H9 (cell line): ENCODE measurements at regions not wholly inside any gene's neighbourhood (a gene's known extent, or its start where the extent isn't known, plus 50 kb on each side); places are given as distances from the start of the nearest gene placed in this dataset.

Experiments used
- DNase-seq: peaks from one replicate; pipeline ENCODE4 v3.0.0-alpha.2; 2017
- H2AFZ ChIP-seq: one replicate; pipeline ENCODE4 v1.6.1; 2013; ENCODE audit warnings: mild to moderate bottlenecking, low read length, control low read depth, moderate library complexity
- H2AK5ac ChIP-seq: 2 replicates; pipeline ENCODE4 v1.6.1; 2013; ENCODE audit warnings: low read length, control low read depth, mixed read lengths; ENCODE audit not compliant: insufficient read length
- H2BK120ac ChIP-seq: one replicate; pipeline ENCODE4 v1.6.1; 2013; ENCODE audit warnings: low read depth, mild to moderate bottlenecking, low read length, control low read depth, inconsistent platforms; ENCODE audit not compliant: poor library complexity, severe bottlenecking
- H2BK12ac ChIP-seq: 2 replicates; pipeline ENCODE4 v1.6.1; 2013; ENCODE audit warnings: low read length, control low read depth, mixed read lengths, low read depth; ENCODE audit not compliant: insufficient read length
- H2BK15ac ChIP-seq: 2 replicates; pipeline ENCODE4 v1.6.1; 2013; ENCODE audit warnings: low read depth, low read length, control low read depth
- H2BK20ac ChIP-seq: one replicate; pipeline ENCODE4 v1.6.1; 2013; ENCODE audit warnings: low read depth, mild to moderate bottlenecking, low read length, control low read depth, inconsistent platforms; ENCODE audit not compliant: poor library complexity, severe bottlenecking
- H2BK5ac ChIP-seq: 2 replicates; pipeline ENCODE4 v1.6.1; 2013; ENCODE audit warnings: low read length, control low read depth, mixed read lengths; ENCODE audit not compliant: insufficient read length
- H3K14ac ChIP-seq: 2 replicates; pipeline ENCODE4 v1.6.1; 2013; ENCODE audit warnings: low read length, control low read depth; ENCODE audit not compliant: insufficient read depth
- H3K18ac ChIP-seq: 2 replicates; pipeline ENCODE4 v1.6.1; 2013; ENCODE audit warnings: low read depth, mild to moderate bottlenecking, mixed read lengths, low read length, control low read depth; ENCODE audit not compliant: insufficient read length
- H3K23ac ChIP-seq: 2 replicates; pipeline ENCODE4 v1.6.1; 2013; ENCODE audit warnings: low read length, control low read depth, mixed read lengths, low read depth; ENCODE audit not compliant: insufficient read length
- H3K23me2 ChIP-seq: 2 replicates; pipeline ENCODE4 v1.6.1; 2013; ENCODE audit warnings: low read depth, mild to moderate bottlenecking, mixed read lengths, low read length, control low read depth; ENCODE audit not compliant: insufficient read length, poor library complexity, severe bottlenecking
- H3K27ac ChIP-seq: 2 replicates; pipeline ENCODE4 v1.5.1; 2013; ENCODE audit warnings: low read length, control low read depth, mixed read lengths, low read depth; ENCODE audit not compliant: insufficient read length
- H3K27me3 ChIP-seq: 2 replicates; pipeline ENCODE4 v1.6.1; 2013; ENCODE audit warnings: low read length, control low read depth, inconsistent platforms; ENCODE audit not compliant: insufficient read depth
- H3K4ac ChIP-seq: 2 replicates; pipeline ENCODE4 v1.6.1; 2013; ENCODE audit warnings: low read depth, mild to moderate bottlenecking, control low read depth, inconsistent platforms, low read length, moderate library complexity
- H3K4me1 ChIP-seq: 2 replicates; pipeline ENCODE4 v1.6.1; 2013; ENCODE audit warnings: low read length, control low read depth, inconsistent platforms; ENCODE audit not compliant: insufficient read depth
- H3K4me2 ChIP-seq: 2 replicates; pipeline ENCODE4 v1.6.1; 2013; ENCODE audit warnings: low read length, control low read depth, mixed read lengths; ENCODE audit not compliant: insufficient read length, insufficient read depth
- H3K56ac ChIP-seq: 2 replicates; pipeline ENCODE4 v1.6.1; 2013; ENCODE audit warnings: low read depth, mild to moderate bottlenecking, mixed read lengths, low read length, control low read depth; ENCODE audit not compliant: insufficient read length
- H3K79me1 ChIP-seq: 2 replicates; pipeline ENCODE4 v1.6.1; 2013; ENCODE audit warnings: low read depth, mild to moderate bottlenecking, moderate library complexity, low read length, control low read depth, inconsistent platforms; ENCODE audit not compliant: insufficient read depth, poor library complexity, severe bottlenecking
- H3K79me2 ChIP-seq: 2 replicates; pipeline ENCODE4 v1.6.1; 2013; ENCODE audit warnings: low read length, control low read depth, inconsistent platforms; ENCODE audit not compliant: insufficient read depth
- H3K9ac ChIP-seq: 2 replicates; pipeline ENCODE4 v1.6.1; 2013; ENCODE audit warnings: low read length, control low read depth, mixed read lengths; ENCODE audit not compliant: insufficient read length; ENCODE audit errors: extremely low read depth
- H3K9me3 ChIP-seq: one replicate; pipeline ENCODE4 v1.6.1; 2013; ENCODE audit warnings: low read depth, low read length, inconsistent platforms; ENCODE audit not compliant: control insufficient read depth
- H3T11ph ChIP-seq: one replicate; pipeline ENCODE4 v1.6.1; 2013; ENCODE audit warnings: mild to moderate bottlenecking, low read length, control low read depth, inconsistent platforms
- H4K20me1 ChIP-seq: one replicate; pipeline ENCODE4 v1.6.1; 2013; ENCODE audit not compliant: control insufficient read depth, insufficient read length, insufficient read depth
- H4K5ac ChIP-seq: 2 replicates; pipeline ENCODE4 v1.6.1; 2013; ENCODE audit warnings: low read depth, mild to moderate bottlenecking, mixed read lengths, low read length, control low read depth; ENCODE audit not compliant: insufficient read length
- H4K8ac ChIP-seq: replicated peaks from 2 replicates; pipeline ENCODE4 v1.6.1; 2013; ENCODE audit warnings: low read length, control low read depth, mixed read lengths, low read depth; ENCODE audit not compliant: insufficient read length
- H4K91ac ChIP-seq: 2 replicates; pipeline ENCODE4 v1.6.1; 2013; ENCODE audit warnings: low read depth, mild to moderate bottlenecking, moderate library complexity, mixed read lengths, low read length, control low read depth; ENCODE audit not compliant: insufficient read length
- H3K27ac Mint-ChIP-seq, 3 experiments: 2 replicates in 2 of 3; 3 replicates in 1 of 3; pipeline ENCODE4 v1.8.0; 2020 to 2021; ENCODE audit warnings: mixed read lengths in 3 of 3, mild to moderate bottlenecking in 1 of 3, moderate library complexity in 1 of 3
- H3K27me3 Mint-ChIP-seq: 2 replicates; pipeline ENCODE4 v1.8.0; 2021; ENCODE audit warnings: low read depth, mild to moderate bottlenecking, moderate library complexity, mixed read lengths
- H3K36me3 Mint-ChIP-seq, 3 experiments: 2 replicates in 2 of 3; 3 replicates in 1 of 3; pipeline ENCODE4 v1.8.0; 2020 to 2021; ENCODE audit warnings: low read depth in 3 of 3, mixed read lengths in 3 of 3; ENCODE audit not compliant: insufficient read depth in 1 of 3
- H3K4me1 Mint-ChIP-seq, 2 experiments: 2 replicates each; pipeline ENCODE4 v1.8.0; 2020; ENCODE audit warnings: mixed read lengths in 2 of 2
- H3K4me3 Mint-ChIP-seq, 2 experiments: 2 replicates in 1 of 2; 3 replicates in 1 of 2; pipeline ENCODE4 v1.8.0; 2020 to 2021; ENCODE audit warnings: mild to moderate bottlenecking in 2 of 2, mixed read lengths in 2 of 2, moderate library complexity in 1 of 2
- H3K9me3 Mint-ChIP-seq, 2 experiments: 2 replicates in 1 of 2; 3 replicates in 1 of 2; pipeline ENCODE4 v1.8.0; 2020; ENCODE audit warnings: mild to moderate bottlenecking in 2 of 2, mixed read lengths in 2 of 2, moderate library complexity in 1 of 2
- CTCF ChIP-seq: fragments of 200-600 bp; sonication (generic); conservative IDR thresholded peaks from 3 replicates; pipeline ENCODE4 v1.8.0; 2021; ENCODE audit warnings: antibody characterized with exemption, mild to moderate bottlenecking
- WGBS: extraction: QIAGEN DNeasy Blood & Tissue Kit; methylation state at CpG from one replicate; pipeline ENCODE4 v1.1.7; 2013; ENCODE audit warnings: missing lambda C conversion rate, low lambda C conversion rate, mixed read lengths; ENCODE audit not compliant: insufficient read length; ENCODE audit errors: extremely low coverage; 5-methylcytosine and 5-hydroxymethylcytosine counted together

GRCh38 chr5:93677359-93677891 is 64.0 kb downstream of the POU5F2 start:
- Histone ChIP-seq H4K91ac (no peak overlapping the region), H3K23ac (no peak overlapping the region), H3K79me2 (no peaks in the 10 kb centered on the region), H3K4me1 (no peaks in the 10 kb centered on the region), H4K5ac (no peak overlapping the region), H3K9ac (no peak overlapping the region), H2BK20ac (no peak overlapping the region), H2BK15ac (no peak overlapping the region), H3K27ac (no peak overlapping the region), H3K56ac (no peak overlapping the region), H4K20me1 (no peaks in the 10 kb centered on the region), H2AFZ (no peak overlapping the region), H4K8ac (no peak overlapping the region), H3K9me3 (no peaks in the 10 kb centered on the region), H3K4ac (no peak overlapping the region), H2AK5ac (no peak overlapping the region), H3K14ac (no peak overlapping the region), H3K18ac (no peak overlapping the region), H3K79me1 (no peaks in the 10 kb centered on the region), H3T11ph (no peak overlapping the region), H3K4me2 (no peak overlapping the region), H2BK120ac (no peak overlapping the region), H2BK5ac (no peak overlapping the region), H2BK12ac (no peak overlapping the region), H3K23me2 (no peaks in the 10 kb centered on the region), H3K27me3 (no peaks in the 10 kb centered on the region)
- no peak for TF ChIP-seq CTCF
- Mint-ChIP-seq H3K27ac (0 out of 7 replicates have a peak overlapping the region, but pooled peaks of 1 of the 3 experiments have one; percentile 52), H3K4me3 (no peak overlapping the region), H3K36me3 (no peaks in the 10 kb centered on the region), H3K27me3 (no peaks in the 10 kb centered on the region), H3K4me1 (peaks cover 16 to 22% of the 10 kb centered on the region in 2 experiments), H3K9me3 (no peaks in the 10 kb centered on the region)
- no CpG with 5 or more reads among the region's 7 CpGs for WGBS
- DNase-seq = peak; percentile 71
